Breast epithelium (tissue), 4 donors: ENCODE measurements at regions not wholly inside any gene's neighbourhood (a gene's known extent, or its start where the extent isn't known, plus 50 kb on each side); places are given as distances from the start of the nearest gene placed in this dataset.
"Not testable (repeated sequence)": the region's sequence is repeated elsewhere in the genome, so short reads cannot be mapped to it uniquely, and the experiment has no call there.

Experiments
- DNase-seq, 2 donors: peaks; one replicate each; pipeline ENCODE4 v3.0.0-alpha.2; 2019; ENCODE audit warnings: low spot score in 2 of 2
- H3K27ac ChIP-seq, 2 donors: fragments of 200-600 bp; sonication (generic) in 1 of 2; one replicate each; pipeline ENCODE4 v1.5.1; 2016 to 2019; ENCODE audit warnings: mild to moderate bottlenecking in 1 of 2
- H3K27me3 ChIP-seq, 2 donors: fragments of 200-600 bp; sonication (generic) in 1 of 2; one replicate each; pipeline versions ENCODE4 v1.5.1 to v1.6.0; 2017 to 2019; ENCODE audit warnings: control low read depth in 1 of 2, mild to moderate bottlenecking in 1 of 2
- H3K36me3 ChIP-seq: fragments of 200-600 bp; one replicate; pipeline ENCODE4 v1.5.1; 2019
- H3K4me1 ChIP-seq, 2 donors: fragments of 200-600 bp; sonication (generic); one replicate each; pipeline ENCODE4 v1.5.1; 2016 to 2019; ENCODE audit warnings: control low read depth in 1 of 2
- H3K4me3 ChIP-seq, 3 donors: fragments of 200-600 bp; sonication (generic); 1 replicate in 2 of 3; 2 replicates in 1 of 3; pipeline ENCODE4 v1.5.1; 2016 to 2019; ENCODE audit warnings: mild to moderate bottlenecking in 3 of 3, moderate library complexity in 2 of 3
- H3K9me3 ChIP-seq, 2 donors: fragments of 200-600 bp; sonication (generic) in 1 of 2; one replicate each; pipeline ENCODE4 v1.5.1; 2016 to 2019; ENCODE audit warnings: control low read depth in 1 of 2
- CTCF ChIP-seq, 3 donors: fragments of 450-650 bp; IDR thresholded peaks; one replicate each; pipeline ENCODE4 v1.5.1; 2016 to 2017; ENCODE audit warnings: antibody characterized with exemption in 3 of 3, mild to moderate bottlenecking in 3 of 3, moderate library complexity in 3 of 3
- POLR2A ChIP-seq: fragments of 450-650 bp; IDR thresholded peaks from one replicate; pipeline ENCODE4 v1.6.1; 2016; ENCODE audit warnings: antibody characterized with exemption, mild to moderate bottlenecking, moderate library complexity
- POLR2AphosphoS5 ChIP-seq, 3 donors: sonication (generic); formaldehyde crosslinking; IDR thresholded peaks; one replicate each; pipeline ENCODE4 v1.6.1; 2017; ENCODE audit warnings: antibody characterized with exemption in 3 of 3
- intact Hi-C: fragments of 100-400 bp; cut with DNase I; formaldehyde crosslinking; loops from one replicate; pipeline ENCODE4 v1.15.1; 2023; ENCODE audit warnings: low total_unique reads

GRCh38 chr15:19974998-19975397, 566.6 kb downstream of the GOLGA6L6 start:
- H3K27me3 ChIP-seq, result no peaks in the 10 kb centered on the region
- H3K27ac ChIP-seq, result no peak overlapping the region
- no peaks in the 10 kb centered on the region for H3K9me3 ChIP-seq
- no peaks in the 10 kb centered on the region for H3K36me3 ChIP-seq
- no peak for TF ChIP-seq POLR2A
- no peak for TF ChIP-seq CTCF (IDR thresholded peaks at IDR 0.05)
- no peak for TF ChIP-seq POLR2AphosphoS5 (IDR thresholded peaks at IDR 0.05)
- intact Hi-C loops, result no loop called here
- no peak for DNase-seq
- no peak overlapping the region for H3K4me3 ChIP-seq
- H3K4me1 ChIP-seq, result no peaks in the 10 kb centered on the region

DNA sequence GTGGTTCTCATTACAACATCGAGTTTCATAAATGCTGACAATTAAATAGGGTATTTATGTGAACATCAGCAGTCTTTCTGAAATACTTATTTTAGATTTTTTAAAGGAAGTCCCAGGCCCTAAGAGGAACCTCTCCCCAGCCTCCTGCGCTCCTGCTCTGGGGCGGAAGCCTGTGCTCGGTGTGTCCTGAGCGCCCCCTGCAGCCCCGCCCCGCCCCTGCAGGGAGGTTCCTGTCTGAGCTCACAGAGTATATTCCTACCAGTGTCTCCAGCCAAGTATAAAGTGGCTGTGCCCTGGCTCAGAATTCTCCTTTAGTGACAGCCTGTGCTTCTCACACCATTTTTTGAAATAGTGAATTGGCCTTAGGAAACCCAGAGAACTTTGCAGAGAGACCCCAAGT, 567.9 kb downstream of the GOLGA6L6 start:
- TF ChIP-seq CTCF (IDR thresholded peaks at IDR 0.05), result no peak
- H3K4me3 ChIP-seq, result no peak overlapping the region
- no peaks in the 10 kb centered on the region for H3K36me3 ChIP-seq
- H3K27me3 ChIP-seq, result no peaks in the 10 kb centered on the region
- H3K9me3 ChIP-seq, result no peaks in the 10 kb centered on the region
- intact Hi-C loops, result no loop called here
- H3K4me1 ChIP-seq, result no peaks in the 10 kb centered on the region
- H3K27ac ChIP-seq, result no peak overlapping the region
- no peak for DNase-seq

- H3K4me1 ChIP-seq, H3K27ac ChIP-seq, H3K27me3 ChIP-seq, H3K36me3 ChIP-seq, intact Hi-C loops, H3K4me3 ChIP-seq, DNase-seq, H3K9me3 ChIP-seq: not testable (repeated sequence)
Observed at GRCh38 chr15:19972582-19972981, 569.0 kb downstream of the GOLGA6L6 start.

DNA sequence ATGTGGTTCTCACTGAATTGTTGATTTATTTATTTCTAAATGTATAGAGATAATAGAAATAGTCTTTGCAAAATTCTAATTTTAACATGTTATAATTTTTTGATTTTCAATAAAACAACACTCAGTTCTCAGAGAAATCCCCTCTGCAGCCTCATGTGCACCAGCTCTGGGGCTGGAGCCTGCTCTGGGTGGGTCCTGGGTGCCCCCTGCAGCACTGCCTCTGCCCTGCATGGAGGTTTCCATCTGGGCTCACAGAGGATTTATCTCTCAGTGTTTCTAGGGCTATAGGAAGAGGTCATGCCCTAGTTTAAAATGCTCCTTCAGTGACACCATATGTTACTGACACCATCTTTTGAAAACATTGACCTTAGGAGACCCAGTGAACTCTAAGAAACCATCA, 576.0 kb downstream of the GOLGA6L6 start:
- intact Hi-C loops, H3K27me3 ChIP-seq, H3K27ac ChIP-seq, H3K36me3 ChIP-seq, H3K4me1 ChIP-seq, H3K4me3 ChIP-seq, H3K9me3 ChIP-seq, DNase-seq: not testable (repeated sequence)

DNA sequence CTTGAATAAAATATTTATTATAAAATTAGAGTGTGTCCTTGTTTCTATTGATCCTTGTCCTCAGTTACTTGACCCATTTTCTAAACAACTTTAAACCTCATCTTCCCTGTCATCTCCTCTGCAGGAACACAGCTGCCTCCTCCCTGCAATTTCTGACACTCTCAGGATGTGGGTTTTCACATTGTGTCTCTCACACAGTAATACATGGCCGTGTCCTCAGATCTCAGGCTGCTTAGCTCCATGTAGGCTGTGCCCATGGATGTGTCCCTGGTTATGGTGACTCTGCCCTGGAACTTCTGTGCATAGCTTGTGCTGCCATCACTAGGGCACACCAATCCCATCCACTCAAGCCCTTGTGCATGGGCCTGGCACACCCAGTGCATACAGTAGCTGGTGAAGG, 577.1 kb downstream of the GOLGA6L6 start:
- DNase-seq, H3K9me3 ChIP-seq, H3K36me3 ChIP-seq, H3K27me3 ChIP-seq, intact Hi-C loops, H3K4me1 ChIP-seq, H3K4me3 ChIP-seq, H3K27ac ChIP-seq: not testable (repeated sequence)

GRCh38 chr15:19956124-19956796, 585.3 kb downstream of the GOLGA6L6 start:
- Histone ChIP-seq H3K4me3 (no peak overlapping the region), H3K4me1 (no peaks in the 10 kb centered on the region), H3K36me3 (no peaks in the 10 kb centered on the region), H3K27ac (no peak overlapping the region), H3K27me3 (no peaks in the 10 kb centered on the region), H3K9me3 (peaks cover 5 to 14% of the 10 kb centered on the region in 2 donors)
- TF ChIP-seq CTCF (IDR thresholded peaks at IDR 0.05), result no peak
- TF ChIP-seq POLR2AphosphoS5 (IDR thresholded peaks at IDR 0.05), result no peak
- TF ChIP-seq POLR2A, result no peak
- DNase-seq, result no peak
- intact Hi-C loops, result no loop called here

- Histone ChIP-seq H3K4me1 (no peaks in the 10 kb centered on the region), H3K4me3 (no peak overlapping the region), H3K36me3 (no peaks in the 10 kb centered on the region), H3K27ac (no peak overlapping the region), H3K27me3 (no peaks in the 10 kb centered on the region), H3K9me3 (peaks cover 0 to 4% of the 10 kb centered on the region in 2 donors)
- intact Hi-C loops, result no loop called here
- no peak for DNase-seq
- TF ChIP-seq POLR2A (no peak), POLR2AphosphoS5 (IDR thresholded peaks at IDR 0.05) (no peak), CTCF (IDR thresholded peaks at IDR 0.05) (no peak)
Observed at GRCh38 chr15:19944261-19944888, 597.2 kb downstream of the GOLGA6L6 start.
